WTC11 (cell line): ENCODE measurements at regions not wholly inside any gene's neighbourhood (a gene's known extent, or its start where the extent isn't known, plus 50 kb on each side); places are given as distances from the start of the nearest gene placed in this dataset.

Experiments used
- ATAC-seq: fragments of 200-7000 bp; cut with Tn5 transposase; 2 replicates; pipeline ENCODE4 v1.10.0; 2021; ENCODE audit warnings: mild to moderate bottlenecking, moderate library complexity
- CTCF ChIA-PET: fragments of 300-600 bp; sonication (Branson Sonifier 250); formaldehyde crosslinking; loops from one replicate; lab custom pipeline; 2021; ENCODE audit warnings: antibody characterized with exemption; lab: Charles Lee
- POLR2A ChIA-PET: fragments of 350-600 bp; sonication (Branson Sonifier 250); formaldehyde crosslinking; loops from one replicate; lab custom pipeline; 2021; ENCODE audit warnings: antibody characterized with exemption; lab: Charles Lee
- DNase-seq: peaks from one replicate; pipeline ENCODE4 v3.0.0; 2021; ENCODE audit warnings: low spot score
- H3K27ac Mint-ChIP-seq: 2 replicates; pipeline ENCODE4 v1.8.0; 2021; ENCODE audit warnings: mixed read lengths
- H3K27me3 Mint-ChIP-seq: 2 replicates; pipeline ENCODE4 v1.8.0; 2021; ENCODE audit warnings: low read depth, mild to moderate bottlenecking, moderate library complexity, mixed read lengths
- H3K36me3 Mint-ChIP-seq: 2 replicates; pipeline ENCODE4 v1.8.0; 2021; ENCODE audit warnings: mixed read lengths
- H3K4me1 Mint-ChIP-seq: 2 replicates; pipeline ENCODE4 v1.8.0; 2022; ENCODE audit warnings: mixed read lengths
- H3K4me3 Mint-ChIP-seq: 2 replicates; pipeline ENCODE4 v1.8.0; 2021; ENCODE audit warnings: mild to moderate bottlenecking, moderate library complexity, mixed read lengths
- H3K9me3 Mint-ChIP-seq: 2 replicates; pipeline ENCODE4 v1.8.0; 2021; ENCODE audit warnings: mixed read lengths
- ATF6 ChIP-seq: sonication (generic); formaldehyde crosslinking; IDR thresholded peaks from 2 replicates; pipeline ENCODE4 v1.8.1; 2023; ENCODE audit warnings: mild to moderate bottlenecking, missing genetic modification reagents
- EMX1 ChIP-seq: fragments of 250-450 bp; sonication (Bioruptor Pico); IDR thresholded peaks from 2 replicates; pipeline ENCODE4 v1.8.0; 2021; ENCODE audit warnings: mild to moderate bottlenecking
- GRHL2 ChIP-seq: fragments of 250-450 bp; sonication (Bioruptor Pico); IDR thresholded peaks from 2 replicates; pipeline ENCODE4 v1.8.0; 2022; ENCODE audit warnings: mild to moderate bottlenecking, moderate library complexity; ENCODE audit not compliant: insufficient replicate concordance, severe bottlenecking
- MYBL2 ChIP-seq: sonication (generic); formaldehyde crosslinking; IDR thresholded peaks from 2 replicates; pipeline ENCODE4 v1.8.1; 2023; ENCODE audit warnings: mild to moderate bottlenecking, moderate library complexity, missing genetic modification reagents
- NFYB ChIP-seq: sonication (generic); formaldehyde crosslinking; conservative IDR thresholded peaks from 2 replicates; pipeline ENCODE4 v1.8.0; 2022; ENCODE audit warnings: low read depth, missing genetic modification reagents
- NR3C1 ChIP-seq: sonication (generic); formaldehyde crosslinking; conservative IDR thresholded peaks from 2 replicates; pipeline ENCODE4 v1.8.1; 2023; ENCODE audit warnings: low read depth, mild to moderate bottlenecking, missing genetic modification reagents
- PRDM15 ChIP-seq: sonication (generic); formaldehyde crosslinking; IDR thresholded peaks from 2 replicates; pipeline ENCODE4 v1.8.0; 2022; ENCODE audit warnings: missing genetic modification reagents
- RELA ChIP-seq: sonication (generic); formaldehyde crosslinking; IDR thresholded peaks from 2 replicates; pipeline ENCODE4 v1.8.1; 2022; ENCODE audit warnings: missing genetic modification reagents, mild to moderate bottlenecking, borderline replicate concordance
- SOX15 ChIP-seq: fragments of 250-450 bp; sonication (Bioruptor Pico); IDR thresholded peaks from 2 replicates; pipeline ENCODE4 v1.9.0; 2021; ENCODE audit warnings: mild to moderate bottlenecking
- SP1 ChIP-seq: sonication (generic); formaldehyde crosslinking; conservative IDR thresholded peaks from 2 replicates; pipeline ENCODE4 v1.8.1; 2022; ENCODE audit warnings: missing genetic modification reagents
- TEAD1 ChIP-seq: sonication (generic); formaldehyde crosslinking; IDR thresholded peaks from 2 replicates; pipeline ENCODE4 v1.8.0; 2022; ENCODE audit warnings: mild to moderate bottlenecking, missing genetic modification reagents
- ZNF121 ChIP-seq: sonication (generic); formaldehyde crosslinking; IDR thresholded peaks from 2 replicates; pipeline ENCODE4 v1.8.0; 2023; ENCODE audit warnings: missing genetic modification reagents
- ZNF219 ChIP-seq: sonication (generic); formaldehyde crosslinking; IDR thresholded peaks from 2 replicates; pipeline ENCODE4 v1.8.0; 2023; ENCODE audit warnings: missing genetic modification reagents, mild to moderate bottlenecking, borderline replicate concordance
- ZNF232 ChIP-seq: sonication (generic); formaldehyde crosslinking; IDR thresholded peaks from 2 replicates; pipeline ENCODE4 v1.8.0; 2022; ENCODE audit warnings: mild to moderate bottlenecking, missing genetic modification reagents
- ZNF423 ChIP-seq: fragments of 250-450 bp; sonication (Bioruptor Pico); IDR thresholded peaks from 2 replicates; pipeline ENCODE4 v2.1.2; 2022; ENCODE audit warnings: mild to moderate bottlenecking, moderate library complexity
- ZNF425 ChIP-seq: fragments of 250-450 bp; sonication (Bioruptor Pico); conservative IDR thresholded peaks from 2 replicates; pipeline ENCODE4 v1.9.0; 2021; ENCODE audit warnings: mild to moderate bottlenecking
- TF ChIP-seq, protein P1 (sequence below): sonication (generic); formaldehyde crosslinking; IDR thresholded peaks from 2 replicates; pipeline ENCODE4 v1.8.1; 2022; ENCODE audit warnings: missing genetic modification reagents, borderline replicate concordance

GRCh38 chr5:58011301-58011700, 448.6 kb downstream of the PLK2 start (continued):
- no peak for TF ChIP-seq ZNF425 (CRISPR knock-in tag)

DNA sequence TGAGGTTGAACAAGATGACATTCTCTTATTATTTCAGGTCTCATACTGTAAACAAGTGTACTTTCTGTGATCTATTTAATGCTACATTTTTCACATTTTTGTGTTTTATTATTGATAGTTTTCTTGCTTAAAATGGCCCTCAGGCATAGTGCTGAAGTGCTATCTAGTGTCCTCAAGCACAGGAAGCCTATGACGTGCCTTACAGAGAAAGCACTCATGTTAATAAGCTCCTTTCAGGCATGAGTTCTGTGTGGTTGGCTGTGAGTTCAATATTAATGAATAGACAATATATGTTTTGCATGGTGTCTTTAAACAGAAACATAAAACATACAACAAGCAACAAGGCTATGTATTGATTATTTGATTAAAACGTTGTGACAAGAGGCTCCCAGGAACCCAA, 450.1 kb downstream of the PLK2 start:
- DNase-seq (no peak), ATAC-seq (no peak)
- Mint-ChIP-seq H3K27me3 (no peaks in the 10 kb centered on the region), H3K4me3 (no peak overlapping the region), H3K9me3 (no peaks in the 10 kb centered on the region), H3K36me3 (no peaks in the 10 kb centered on the region), H3K4me1 (peaks cover 3% of the 10 kb centered on the region; the same call in 1 of the 2 replicates), H3K27ac (no peak overlapping the region)
- no peak for TF ChIP-seq NR3C1 (CRISPR knock-in tag)
- no peak for TF ChIP-seq EMX1 (CRISPR knock-in tag)
- CTCF ChIA-PET: no interaction called here
- POLR2A ChIA-PET: no interaction called here

DNA sequence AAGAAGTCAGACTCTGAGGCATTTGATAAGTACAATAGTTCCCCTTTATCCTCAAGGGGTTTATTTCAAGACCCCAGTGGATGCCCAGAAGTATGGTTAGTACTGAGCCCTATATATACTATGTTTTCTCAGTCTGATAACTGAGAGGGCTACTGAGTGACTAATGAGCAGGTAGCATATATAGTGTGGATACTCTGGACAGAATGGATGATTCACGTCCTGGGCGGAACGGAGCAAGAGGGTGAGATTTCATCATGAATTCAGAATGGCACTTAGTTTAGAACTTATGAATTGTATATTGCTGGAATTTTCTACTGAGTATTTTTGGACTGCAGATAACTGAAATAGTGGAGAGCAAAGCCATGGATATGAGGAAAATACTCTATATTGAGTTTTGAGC, 457.6 kb downstream of the PLK2 start:
- TF ChIP-seq PRDM15 (CRISPR knock-in tag) (no peak), ZNF219 (CRISPR knock-in tag) (no peak), ATF6 (no peak), MYBL2 (CRISPR knock-in tag) (no peak)
- TF ChIP-seq, protein P1, sequence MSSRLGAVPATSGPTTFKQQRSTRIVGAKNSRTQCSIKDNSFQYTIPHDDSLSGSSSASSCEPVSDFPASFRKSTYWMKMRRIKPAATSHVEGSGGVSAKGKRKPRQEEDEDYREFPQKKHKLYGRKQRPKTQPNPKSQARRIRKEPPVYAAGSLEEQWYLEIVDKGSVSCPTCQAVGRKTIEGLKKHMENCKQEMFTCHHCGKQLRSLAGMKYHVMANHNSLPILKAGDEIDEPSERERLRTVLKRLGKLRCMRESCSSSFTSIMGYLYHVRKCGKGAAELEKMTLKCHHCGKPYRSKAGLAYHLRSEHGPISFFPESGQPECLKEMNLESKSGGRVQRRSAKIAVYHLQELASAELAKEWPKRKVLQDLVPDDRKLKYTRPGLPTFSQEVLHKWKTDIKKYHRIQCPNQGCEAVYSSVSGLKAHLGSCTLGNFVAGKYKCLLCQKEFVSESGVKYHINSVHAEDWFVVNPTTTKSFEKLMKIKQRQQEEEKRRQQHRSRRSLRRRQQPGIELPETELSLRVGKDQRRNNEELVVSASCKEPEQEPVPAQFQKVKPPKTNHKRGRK (CRISPR knock-in tag): no peak
- H3K36me3 Mint-ChIP-seq: no peaks in the 10 kb centered on the region
- ChIA-PET CTCF (no interaction called here), POLR2A (no interaction called here)
- DNase-seq (no peak), ATAC-seq (no peak)
- no peaks in the 10 kb centered on the region for H3K4me1 Mint-ChIP-seq
- no peaks in the 10 kb centered on the region for H3K27me3 Mint-ChIP-seq
- H3K27ac Mint-ChIP-seq: no peak overlapping the region
- H3K4me3 Mint-ChIP-seq: no peak overlapping the region
- H3K9me3 Mint-ChIP-seq: no peaks in the 10 kb centered on the region

GRCh38 chr5:57993866-57994265, 466.0 kb downstream of the PLK2 start:
- CTCF ChIA-PET: no interaction called here
- Mint-ChIP-seq H3K27me3 (no peaks in the 10 kb centered on the region), H3K36me3 (0 out of 2 replicates have a peak, but pooled peaks cover 3% of the 10 kb centered on the region)
- TF ChIP-seq SOX15 (CRISPR knock-in tag) (no peak), RELA (CRISPR knock-in tag) (no peak), ZNF423 (no peak), MYBL2 (CRISPR knock-in tag) (no peak), SP1 (no peak), GRHL2 (CRISPR knock-in tag) (no peak), ZNF232 (CRISPR knock-in tag) (no peak), TEAD1 (CRISPR knock-in tag) (no peak), ZNF121 (CRISPR knock-in tag) (no peak), NFYB (CRISPR knock-in tag) (no peak)
- TF ChIP-seq, all 79 proteins: peak for 0
- ATAC-seq (no peak), DNase-seq (no peak)
- no peak overlapping the region for H3K4me3 Mint-ChIP-seq
- POLR2A ChIA-PET: no interaction called here
- H3K27ac Mint-ChIP-seq: no peak overlapping the region
- peaks cover 12% of the 10 kb centered on the region for H3K9me3 Mint-ChIP-seq
- H3K4me1 Mint-ChIP-seq: 0 out of 2 replicates have a peak, but pooled peaks cover under 1% of the 10 kb centered on the region
